K562 (cell line): ENCODE measurements at regions not wholly inside any gene's neighbourhood (a gene's known extent, or its start where the extent isn't known, plus 50 kb on each side); places are given as distances from the start of the nearest gene placed in this dataset.

Experiments
- ATAC-seq: fragments of 200-7000 bp; cut with Tn5 transposase; 3 replicates; pipeline ENCODE4 v1.9.1; 2020; ENCODE audit warnings: moderate library complexity
- BruUV-seq: library from RNA; stranded (reverse); fragments of 400-500 nt; replicated peaks from 2 replicates; lab custom pipeline; 2021; lab: Mats Ljungman, UMichigan
- CTCF ChIA-PET: fragments of 300-600 bp; formaldehyde crosslinking; extraction: SDS; loops from one replicate; lab custom pipeline; 2021; ENCODE audit warnings: low intra/inter-chr PET ratio; lab: Yijun Ruan, JAX
- POLR2A ChIA-PET: fragments of 300-600, 350-650 bp; sonication (Branson Sonifier 250); formaldehyde crosslinking; extraction: SDS; loops from one replicate; lab custom pipeline; 2021; ENCODE audit warnings: antibody characterized with exemption, inconsistent platforms; lab: Yijun Ruan, JAX
- DNase-seq, 4 experiments: peaks; one replicate each; pipeline versions ENCODE4 v3.0.0 to v3.0.0-alpha.2; 2011 to 2018; ENCODE audit warnings: low spot score in 3 of 4, mixed read lengths in 3 of 4; ENCODE audit errors: extremely low read depth in 1 of 4
- FAIRE-seq: peaks from 2 replicates; lab custom pipeline; 2011; peaks lifted over from hg19 to GRCh38; lab: Jason Lieb, UNC
- H2AFZ ChIP-seq: 2 replicates; pipeline ENCODE4 v1.6.0; 2011; ENCODE audit warnings: low read depth, low read length, control low read depth, inconsistent platforms
- H3K27ac ChIP-seq: fragments of 200-600 bp; 3 replicates; pipeline ENCODE4 v1.8.0; 2011; ENCODE audit warnings: low read depth, mild to moderate bottlenecking, control low read depth, inconsistent platforms, low read length, moderate library complexity, mixed read lengths; ENCODE audit errors: extremely low read depth
- H3K27me3 ChIP-seq, 2 experiments: fragments of 300-600 bp in 1 of 2; 2 replicates in 1 of 2; 3 replicates in 1 of 2; pipeline versions ENCODE4 v1.6.0 to v1.8.0; 2011; ENCODE audit warnings: inconsistent platforms in 2 of 2, low read length in 2 of 2, mild to moderate bottlenecking in 1 of 2, mixed read lengths in 1 of 2, moderate library complexity in 1 of 2; ENCODE audit not compliant: control insufficient read depth in 2 of 2, insufficient read depth in 2 of 2
- H3K36me3 ChIP-seq: fragments of 300-600 bp; 3 replicates; pipeline ENCODE4 v1.8.0; 2011; ENCODE audit warnings: mild to moderate bottlenecking, low read length, inconsistent platforms; ENCODE audit not compliant: control insufficient read depth, insufficient read depth
- H3K4me1 ChIP-seq, 2 experiments: fragments of 200-600 bp in 1 of 2; replicated peaks in 1 of 2; 2 replicates in 1 of 2; 3 replicates in 1 of 2; pipeline versions ENCODE4 v1.5.1 to v1.8.0; 2011; ENCODE audit warnings: inconsistent platforms in 2 of 2, low read length in 2 of 2, mild to moderate bottlenecking in 1 of 2, mixed read lengths in 1 of 2, moderate library complexity in 1 of 2; ENCODE audit not compliant: control insufficient read depth in 2 of 2, insufficient read depth in 2 of 2
- H3K4me2 ChIP-seq: 2 replicates; pipeline ENCODE4 v1.6.1; 2011; ENCODE audit warnings: low read length, control low read depth, inconsistent platforms, mixed read lengths; ENCODE audit not compliant: insufficient read depth
- H3K4me3 ChIP-seq: fragments of 200-600 bp; sonication (generic), shearing (Covaris generic); 2 replicates; pipeline ENCODE4 v1.5.1; 2016; ENCODE audit warnings: control low read depth, inconsistent platforms
- H3K79me2 ChIP-seq: fragments of 200-600 bp; 3 replicates; pipeline ENCODE4 v1.8.0; 2011; ENCODE audit warnings: low read length, inconsistent platforms; ENCODE audit not compliant: control insufficient read depth, insufficient read depth
- H3K9ac ChIP-seq, 2 experiments: 2 replicates each; pipeline versions ENCODE4 v1.6.0 to v1.6.1; 2011; ENCODE audit warnings: low read depth in 2 of 2, low read length in 2 of 2, control low read depth in 1 of 2, inconsistent platforms in 1 of 2, mild to moderate bottlenecking in 1 of 2, mixed read lengths in 1 of 2; ENCODE audit not compliant: insufficient read depth in 1 of 2
- H3K9me1 ChIP-seq: one replicate; pipeline ENCODE4 v1.6.0; 2011; ENCODE audit warnings: inconsistent platforms, mild to moderate bottlenecking, low read length, moderate library complexity; ENCODE audit not compliant: control insufficient read depth, insufficient read depth
- H3K9me3 ChIP-seq: replicated peaks from 2 replicates; pipeline ENCODE4 v1.5.1; 2011; ENCODE audit warnings: low read depth, low read length, inconsistent platforms; ENCODE audit not compliant: control insufficient read depth, insufficient read depth
- H4K20me1 ChIP-seq: replicated peaks from 2 replicates; pipeline ENCODE4 v1.6.1; 2011; ENCODE audit warnings: low read length, inconsistent platforms, mixed read lengths; ENCODE audit not compliant: control insufficient read depth, insufficient read depth
- CAMTA2 ChIP-seq: fragments of 250-450 bp; sonication (Bioruptor Pico); conservative IDR thresholded peaks from 2 replicates; pipeline ENCODE4 v1.5.1; 2022
- DDX20 ChIP-seq: fragments of 450-650 bp; IDR thresholded peaks from 2 replicates; pipeline ENCODE4 v1.6.1; 2016; ENCODE audit warnings: missing genetic modification characterization, low read depth, mild to moderate bottlenecking, missing compliant biosample characterization, moderate library complexity
- HMGN3 ChIP-seq: IDR thresholded peaks from 2 replicates; pipeline ENCODE4 v1.6.1; 2011; ENCODE audit warnings: borderline replicate concordance, low read depth, mild to moderate bottlenecking, mixed read lengths, low read length; ENCODE audit not compliant: insufficient read length; ENCODE audit errors: extremely low read depth
- LCOR ChIP-seq: sonication (generic); formaldehyde crosslinking; IDR thresholded peaks from 2 replicates; pipeline ENCODE4 v1.8.0; 2022; ENCODE audit warnings: mild to moderate bottlenecking, missing genetic modification reagents
- MAFK ChIP-seq: IDR thresholded peaks from 2 replicates; pipeline ENCODE4 v1.6.1; 2011; ENCODE audit warnings: low read length, improper control_type of control experiment
- NFIC ChIP-seq: fragments of 450-650 bp; IDR thresholded peaks from 2 replicates; pipeline ENCODE4 v1.6.1; 2017; ENCODE audit warnings: mild to moderate bottlenecking, inconsistent platforms
- PML ChIP-seq: IDR thresholded peaks from 2 replicates; pipeline ENCODE4 v1.6.1; 2012; ENCODE audit warnings: low read length, inconsistent platforms
- SIN3B ChIP-seq: fragments of 450-650 bp; IDR thresholded peaks from 2 replicates; pipeline ENCODE4 v1.6.1; 2017; ENCODE audit warnings: low read depth, mild to moderate bottlenecking, moderate library complexity
- XRCC4 ChIP-seq: IDR thresholded peaks from one replicate; pipeline ENCODE4 v1.6.1; 2011; ENCODE audit not compliant: insufficient read depth, insufficient read length; ENCODE audit errors: extremely low read depth
- ZFP30 ChIP-seq: fragments of 250-450 bp; sonication (Bioruptor Pico); IDR thresholded peaks from 2 replicates; pipeline ENCODE4 v1.8.0; 2022; ENCODE audit warnings: moderate library complexity, mild to moderate bottlenecking, inconsistent platforms, borderline replicate concordance
- ZNF175 ChIP-seq: fragments of 200-800 bp; sonication (Bioruptor generic); IDR thresholded peaks from 2 replicates; pipeline ENCODE4 v1.6.1; 2016; ENCODE audit warnings: low read depth, mild to moderate bottlenecking, missing genetic modification characterization, missing compliant biosample characterization
- ZNF197 ChIP-seq: fragments of 200-800 bp; sonication (Bioruptor generic); IDR thresholded peaks from 2 replicates; pipeline ENCODE4 v1.6.1; 2016; ENCODE audit warnings: low read depth, missing genetic modification characterization, missing compliant biosample characterization
- ZNF408 ChIP-seq: fragments of 250-450 bp; sonication (Bioruptor Pico); IDR thresholded peaks from 2 replicates; pipeline ENCODE4 v1.4.0; 2020; ENCODE audit warnings: low read depth, mild to moderate bottlenecking, moderate library complexity
- WGBS: fragments of 100-300 bp; shearing (Covaris generic); methylation state at CpG from one replicate; pipeline ENCODE4 v1.1.6; 2016; ENCODE audit warnings: low coverage, mixed read lengths; ENCODE audit not compliant: insufficient coverage; ENCODE audit errors: missing lambda C conversion rate; 5-methylcytosine and 5-hydroxymethylcytosine counted together
- in situ Hi-C: fragments of 300-500 bp; cut with MboI; formaldehyde crosslinking; loops from 4 replicates; pipeline ENCODE4 v1.15.0; 2018; ENCODE audit warnings: inconsistent platforms, mixed read lengths
- intact Hi-C: fragments of 100-400 bp; cut with micrococcal nuclease; formaldehyde crosslinking; loops from 2 replicates; pipeline ENCODE4 v1.14.2; 2022
- TF ChIP-seq, protein P1 (sequence below): fragments of 450-650 bp; IDR thresholded peaks from 2 replicates; pipeline ENCODE4 v1.7.1; 2018; ENCODE audit warnings: mild to moderate bottlenecking, low read depth; ENCODE audit not compliant: partially characterized antibody
- TF ChIP-seq, protein P2 (sequence below): IDR thresholded peaks from 2 replicates; pipeline ENCODE4 v1.6.1; 2014; ENCODE audit warnings: antibody characterized with exemption
- TF ChIP-seq, protein P3 (sequence below): sonication (generic); formaldehyde crosslinking; IDR thresholded peaks from 2 replicates; pipeline ENCODE4 v1.8.1; 2023; ENCODE audit warnings: mild to moderate bottlenecking, missing genetic modification reagents
- TF ChIP-seq, protein P4 (sequence below): sonication (generic); formaldehyde crosslinking; IDR thresholded peaks from 2 replicates; pipeline ENCODE4 v1.8.0; 2022; ENCODE audit warnings: missing genetic modification reagents, mild to moderate bottlenecking, borderline replicate concordance

DNA sequence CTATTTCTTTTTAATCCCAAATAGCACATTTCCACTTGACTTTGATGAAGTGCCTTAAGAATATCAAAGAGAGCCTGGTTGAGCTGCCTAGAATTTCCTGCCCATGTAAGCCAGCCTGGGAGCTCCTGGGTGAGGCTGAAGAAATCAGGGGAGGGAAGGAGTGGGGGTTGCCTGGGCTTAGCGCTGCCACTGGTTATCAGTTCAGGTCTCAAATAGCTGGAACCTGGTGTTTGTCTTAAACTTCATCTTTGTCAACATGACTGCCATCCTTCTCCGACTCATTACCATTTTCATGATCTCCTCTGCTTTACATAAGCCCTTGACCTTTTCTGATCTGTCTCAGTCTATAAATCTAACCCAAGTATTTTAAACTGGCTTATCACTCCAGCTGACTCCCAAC lies 151.5 kb downstream of the TTC8 start:
- DNase-seq, result no peak
- no peaks in the 10 kb centered on the region for H3K79me2 ChIP-seq

More for the DNA sequence above, 151.5 kb downstream of the TTC8 start:
- no peak overlapping the region for H3K4me2 ChIP-seq
- no peaks in the 10 kb centered on the region for H3K4me1 ChIP-seq
- H3K27me3 ChIP-seq, result no peaks in the 10 kb centered on the region
- no peak overlapping the region for H3K9ac ChIP-seq
- H2AFZ ChIP-seq, result no peak overlapping the region
- no peaks in the 10 kb centered on the region for H3K9me3 ChIP-seq
- H3K9me1 ChIP-seq, result no peaks in the 10 kb centered on the region
- in situ Hi-C loops, result no loop called here
- H4K20me1 ChIP-seq, result no peaks in the 10 kb centered on the region
- FAIRE-seq, result no peak
- 0% methylated on average over 1 of the region's 2 CpGs for WGBS
- intact Hi-C loops, result no loop called here
- no peak overlapping the region for H3K4me3 ChIP-seq
- TF ChIP-seq, protein P1, sequence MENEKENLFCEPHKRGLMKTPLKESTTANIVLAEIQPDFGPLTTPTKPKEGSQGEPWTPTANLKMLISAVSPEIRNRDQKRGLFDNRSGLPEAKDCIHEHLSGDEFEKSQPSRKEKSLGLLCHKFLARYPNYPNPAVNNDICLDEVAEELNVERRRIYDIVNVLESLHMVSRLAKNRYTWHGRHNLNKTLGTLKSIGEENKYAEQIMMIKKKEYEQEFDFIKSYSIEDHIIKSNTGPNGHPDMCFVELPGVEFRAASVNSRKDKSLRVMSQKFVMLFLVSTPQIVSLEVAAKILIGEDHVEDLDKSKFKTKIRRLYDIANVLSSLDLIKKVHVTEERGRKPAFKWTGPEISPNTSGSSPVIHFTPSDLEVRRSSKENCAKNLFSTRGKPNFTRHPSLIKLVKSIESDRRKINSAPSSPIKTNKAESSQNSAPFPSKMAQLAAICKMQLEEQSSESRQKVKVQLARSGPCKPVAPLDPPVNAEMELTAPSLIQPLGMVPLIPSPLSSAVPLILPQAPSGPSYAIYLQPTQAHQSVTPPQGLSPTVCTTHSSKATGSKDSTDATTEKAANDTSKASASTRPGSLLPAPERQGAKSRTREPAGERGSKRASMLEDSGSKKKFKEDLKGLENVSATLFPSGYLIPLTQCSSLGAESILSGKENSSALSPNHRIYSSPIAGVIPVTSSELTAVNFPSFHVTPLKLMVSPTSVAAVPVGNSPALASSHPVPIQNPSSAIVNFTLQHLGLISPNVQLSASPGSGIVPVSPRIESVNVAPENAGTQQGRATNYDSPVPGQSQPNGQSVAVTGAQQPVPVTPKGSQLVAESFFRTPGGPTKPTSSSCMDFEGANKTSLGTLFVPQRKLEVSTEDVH, result no peak
- TF ChIP-seq ZNF197 (CRISPR knock-in tag) (no peak), SIN3B (no peak), LCOR (CRISPR knock-in tag) (no peak), CAMTA2 (no peak), ZFP30 (CRISPR knock-in tag) (no peak), PML (no peak), ZNF175 (CRISPR knock-in tag) (no peak), XRCC4 (no peak), MAFK (no peak), DDX20 (tag) (no peak), HMGN3 (no peak), ZNF408 (CRISPR knock-in tag) (no peak), NFIC (no peak)
- TF ChIP-seq, protein P2, sequence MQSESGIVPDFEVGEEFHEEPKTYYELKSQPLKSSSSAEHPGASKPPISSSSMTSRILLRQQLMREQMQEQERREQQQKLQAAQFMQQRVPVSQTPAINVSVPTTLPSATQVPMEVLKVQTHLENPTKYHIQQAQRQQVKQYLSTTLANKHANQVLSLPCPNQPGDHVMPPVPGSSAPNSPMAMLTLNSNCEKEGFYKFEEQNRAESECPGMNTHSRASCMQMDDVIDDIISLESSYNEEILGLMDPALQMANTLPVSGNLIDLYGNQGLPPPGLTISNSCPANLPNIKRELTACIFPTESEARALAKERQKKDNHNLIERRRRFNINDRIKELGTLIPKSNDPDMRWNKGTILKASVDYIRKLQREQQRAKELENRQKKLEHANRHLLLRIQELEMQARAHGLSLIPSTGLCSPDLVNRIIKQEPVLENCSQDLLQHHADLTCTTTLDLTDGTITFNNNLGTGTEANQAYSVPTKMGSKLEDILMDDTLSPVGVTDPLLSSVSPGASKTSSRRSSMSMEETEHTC, result no peak
- TF ChIP-seq, protein P3, sequence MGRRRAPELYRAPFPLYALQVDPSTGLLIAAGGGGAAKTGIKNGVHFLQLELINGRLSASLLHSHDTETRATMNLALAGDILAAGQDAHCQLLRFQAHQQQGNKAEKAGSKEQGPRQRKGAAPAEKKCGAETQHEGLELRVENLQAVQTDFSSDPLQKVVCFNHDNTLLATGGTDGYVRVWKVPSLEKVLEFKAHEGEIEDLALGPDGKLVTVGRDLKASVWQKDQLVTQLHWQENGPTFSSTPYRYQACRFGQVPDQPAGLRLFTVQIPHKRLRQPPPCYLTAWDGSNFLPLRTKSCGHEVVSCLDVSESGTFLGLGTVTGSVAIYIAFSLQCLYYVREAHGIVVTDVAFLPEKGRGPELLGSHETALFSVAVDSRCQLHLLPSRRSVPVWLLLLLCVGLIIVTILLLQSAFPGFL (CRISPR knock-in tag), result no peak
- TF ChIP-seq, protein P4, sequence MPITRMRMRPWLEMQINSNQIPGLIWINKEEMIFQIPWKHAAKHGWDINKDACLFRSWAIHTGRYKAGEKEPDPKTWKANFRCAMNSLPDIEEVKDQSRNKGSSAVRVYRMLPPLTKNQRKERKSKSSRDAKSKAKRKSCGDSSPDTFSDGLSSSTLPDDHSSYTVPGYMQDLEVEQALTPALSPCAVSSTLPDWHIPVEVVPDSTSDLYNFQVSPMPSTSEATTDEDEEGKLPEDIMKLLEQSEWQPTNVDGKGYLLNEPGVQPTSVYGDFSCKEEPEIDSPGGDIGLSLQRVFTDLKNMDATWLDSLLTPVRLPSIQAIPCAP (CRISPR knock-in tag), result no peak
- TF ChIP-seq, all 486 proteins: peak for 0
- ATAC-seq, result no peak
- BruUV-seq, result no TSS peak
- ChIA-PET POLR2A (no interaction called here), CTCF (no interaction called here)
- Histone ChIP-seq H3K27ac (no peak overlapping the region), H3K36me3 (no peaks in the 10 kb centered on the region)
